GM23248 (cell line): ENCODE measurements at regions not wholly inside any gene's neighbourhood (a gene's known extent, or its start where the extent isn't known, plus 50 kb on each side); places are given as distances from the start of the nearest gene placed in this dataset.

Experiments
- DNase-seq: peaks from one replicate; pipeline ENCODE4 v3.0.0-alpha.2; 2015
- H2AFZ ChIP-seq: fragments of 200-600 bp; sonication (generic); 2 replicates; pipeline ENCODE4 v1.6.1; 2016; ENCODE audit warnings: antibody characterized with exemption
- H3F3A ChIP-seq: fragments of 200-600 bp; sonication (generic); 2 replicates; pipeline ENCODE4 v1.6.1; 2016; ENCODE audit warnings: mild to moderate bottlenecking, antibody characterized with exemption, mixed run types; ENCODE audit not compliant: insufficient read depth
- H3K27ac ChIP-seq: fragments of 200-600 bp; sonication (generic); 2 replicates; pipeline ENCODE4 v1.5.1; 2016; ENCODE audit warnings: mild to moderate bottlenecking
- H3K27me3 ChIP-seq: fragments of 200-600 bp; sonication (generic); replicated peaks from 2 replicates; pipeline ENCODE4 v1.6.1; 2016; ENCODE audit warnings: mild to moderate bottlenecking; ENCODE audit not compliant: insufficient read depth
- H3K36me3 ChIP-seq: fragments of 200-600 bp; sonication (generic); 2 replicates; pipeline ENCODE4 v1.6.1; 2016; ENCODE audit warnings: low read depth, mild to moderate bottlenecking
- H3K4me1 ChIP-seq: fragments of 200-600 bp; sonication (generic); 2 replicates; pipeline ENCODE4 v1.6.1; 2016; ENCODE audit warnings: mild to moderate bottlenecking; ENCODE audit not compliant: insufficient read depth
- H3K4me2 ChIP-seq: fragments of 200-600 bp; sonication (generic); one replicate; pipeline ENCODE4 v1.6.1; 2016; ENCODE audit warnings: mild to moderate bottlenecking; ENCODE audit not compliant: unreplicated experiment
- H3K4me3 ChIP-seq: fragments of 200-600 bp; sonication (generic); 2 replicates; pipeline ENCODE4 v1.5.1; 2016; ENCODE audit warnings: mild to moderate bottlenecking
- H3K79me2 ChIP-seq: fragments of 200-600 bp; sonication (generic); 2 replicates; pipeline ENCODE4 v1.6.1; 2016; ENCODE audit warnings: mild to moderate bottlenecking; ENCODE audit not compliant: insufficient read depth
- H3K9ac ChIP-seq: fragments of 200-600 bp; sonication (generic); 2 replicates; pipeline ENCODE4 v1.6.1; 2016; ENCODE audit warnings: mild to moderate bottlenecking
- H3K9me2 ChIP-seq: fragments of 200-600 bp; sonication (generic); 2 replicates; pipeline ENCODE4 v1.6.1; 2016; ENCODE audit warnings: mixed run types, mild to moderate bottlenecking, moderate library complexity; ENCODE audit not compliant: insufficient read depth
- H3K9me3 ChIP-seq: fragments of 200-600 bp; sonication (generic); one replicate; pipeline ENCODE4 v1.6.1; 2017; ENCODE audit warnings: low read depth
- H4K20me1 ChIP-seq: fragments of 200-600 bp; sonication (generic); 2 replicates; pipeline ENCODE4 v1.6.0; 2016; ENCODE audit not compliant: insufficient read depth
- EZH2 ChIP-seq: fragments of 200-600 bp; sonication (generic); IDR thresholded peaks from 2 replicates; pipeline ENCODE4 v1.6.1; 2018; ENCODE audit warnings: antibody characterized with exemption, mild to moderate bottlenecking; ENCODE audit not compliant: insufficient read depth, poor library complexity, severe bottlenecking
- EZH2phosphoT487 ChIP-seq: fragments of 200-600 bp; sonication (generic); IDR thresholded peaks from 2 replicates; pipeline ENCODE4 v1.6.1; 2018; ENCODE audit warnings: antibody characterized with exemption, moderate library complexity, mild to moderate bottlenecking, low read depth; ENCODE audit not compliant: insufficient read depth
- WGBS, 2 experiments: methylation state at CpG; one replicate each; pipeline ENCODE4 v1.1.6; 2015 to 2017; ENCODE audit warnings: low lambda C conversion rate in 2 of 2, low coverage in 1 of 2; ENCODE audit errors: missing lambda C conversion rate in 2 of 2; 5-methylcytosine and 5-hydroxymethylcytosine counted together
- in situ Hi-C: fragments of 300-500 bp; cut with MboI; formaldehyde crosslinking; loops from 2 replicates; pipeline ENCODE4 v1.15.0; 2020

DNA sequence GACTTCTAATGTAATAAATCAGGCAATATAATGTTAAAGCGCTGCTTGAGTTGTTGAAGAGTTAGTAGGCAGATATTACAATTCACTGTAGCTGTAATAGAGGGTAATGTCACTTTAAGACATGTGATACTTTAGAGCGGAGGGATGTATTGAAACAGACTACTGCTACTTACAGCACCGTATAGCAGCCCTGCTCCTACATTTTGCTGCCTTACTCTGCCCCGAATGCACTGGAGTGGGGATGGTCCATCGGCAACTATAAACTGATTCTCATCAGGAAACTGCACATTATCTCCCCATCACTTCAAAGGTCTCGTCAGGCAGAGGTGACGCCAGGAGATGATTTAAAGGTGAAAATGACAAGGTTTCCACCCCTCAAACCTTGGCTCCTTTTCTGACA lies 349.7 kb upstream of the SUCLG2 start:
- no peaks in the 10 kb centered on the region for H4K20me1 ChIP-seq
- H3K27ac ChIP-seq = no peak overlapping the region
- DNase-seq = no peak
- in situ Hi-C loops = no loop called here
- TF ChIP-seq EZH2phosphoT487 = no peak
- TF ChIP-seq EZH2 = no peak
- H3F3A ChIP-seq = no peaks in the 10 kb centered on the region
- H2AFZ ChIP-seq = no peak overlapping the region
- H3K4me3 ChIP-seq = no peak overlapping the region
- no peak overlapping the region for H3K4me2 ChIP-seq
- H3K36me3 ChIP-seq = no peaks in the 10 kb centered on the region
- H3K9me3 ChIP-seq = no peaks in the 10 kb centered on the region
- H3K79me2 ChIP-seq = no peaks in the 10 kb centered on the region
- no peaks in the 10 kb centered on the region for H3K9me2 ChIP-seq
- no peaks in the 10 kb centered on the region for H3K27me3 ChIP-seq
- 24 to 29% methylated on average over 7 of the region's 7 CpGs for WGBS, 2 experiments
- H3K9ac ChIP-seq = no peak overlapping the region
- H3K4me1 ChIP-seq = no peaks in the 10 kb centered on the region

DNA sequence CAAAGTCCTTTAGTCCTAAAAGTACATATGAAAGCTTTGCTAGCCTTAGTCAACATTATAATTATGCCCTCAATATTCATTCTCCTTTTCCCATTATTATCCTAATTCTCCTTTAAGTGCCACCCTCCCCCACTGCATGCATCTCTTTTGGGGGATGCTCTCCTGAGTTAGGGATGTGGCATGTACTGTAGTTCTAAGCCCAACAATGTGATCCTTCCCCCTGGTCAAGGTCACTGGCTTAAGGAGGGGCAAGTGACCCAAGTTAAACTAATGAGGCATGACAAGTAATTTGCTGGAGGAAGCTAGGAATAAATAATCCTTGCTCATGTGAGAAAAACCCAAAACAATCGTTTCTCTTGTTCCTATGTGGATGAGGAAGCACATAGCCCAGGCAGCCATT lies 343.9 kb upstream of the SUCLG2 start:
- Histone ChIP-seq H3K36me3 (no peaks in the 10 kb centered on the region), H2AFZ (no peak overlapping the region), H3K9me3 (no peaks in the 10 kb centered on the region), H3K4me3 (no peak overlapping the region), H4K20me1 (no peaks in the 10 kb centered on the region), H3K79me2 (no peaks in the 10 kb centered on the region), H3K27ac (no peak overlapping the region), H3F3A (no peaks in the 10 kb centered on the region), H3K9ac (no peak overlapping the region), H3K9me2 (no peaks in the 10 kb centered on the region), H3K4me2 (no peak overlapping the region), H3K4me1 (no peaks in the 10 kb centered on the region), H3K27me3 (no peaks in the 10 kb centered on the region)
- no peak for TF ChIP-seq EZH2
- no peak for TF ChIP-seq EZH2phosphoT487
- in situ Hi-C loops = no loop called here
- no peak for DNase-seq
- 0 to 5% methylated on average over 1 of the region's 1 CpG for WGBS, 2 experiments

DNA sequence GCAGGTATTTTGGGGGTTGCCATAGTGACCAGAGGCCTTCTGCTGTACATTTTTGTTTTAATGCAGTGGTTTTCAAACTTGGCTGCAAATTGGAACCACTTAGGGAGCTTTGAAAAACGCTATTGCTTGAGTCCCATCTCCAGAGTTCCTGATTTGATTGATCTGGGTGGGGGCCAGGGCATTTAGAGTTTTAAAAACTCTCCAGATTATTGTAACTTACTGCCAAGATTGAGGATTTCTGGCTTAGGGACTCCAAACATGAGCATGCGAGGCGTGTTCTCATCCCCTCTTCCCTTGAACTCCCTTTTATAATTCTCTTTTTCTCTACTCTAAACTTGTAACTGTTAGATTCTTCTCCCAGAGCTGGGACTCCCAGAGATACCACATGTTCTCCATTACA lies 340.8 kb upstream of the SUCLG2 start:
- 11 to 14% methylated on average over 3 of the region's 3 CpGs for WGBS, 2 experiments
- Histone ChIP-seq H4K20me1 (no peaks in the 10 kb centered on the region), H3K4me3 (no peak overlapping the region), H3K9ac (no peak overlapping the region), H3K27ac (no peak overlapping the region), H3K27me3 (no peaks in the 10 kb centered on the region), H3K36me3 (no peaks in the 10 kb centered on the region), H3K9me2 (no peaks in the 10 kb centered on the region), H3K4me1 (no peaks in the 10 kb centered on the region), H2AFZ (no peak overlapping the region), H3K4me2 (no peak overlapping the region), H3K79me2 (no peaks in the 10 kb centered on the region), H3F3A (no peaks in the 10 kb centered on the region), H3K9me3 (no peaks in the 10 kb centered on the region)
- DNase-seq = no peak
- TF ChIP-seq EZH2phosphoT487 (no peak), EZH2 (no peak)
- in situ Hi-C loops = no loop called here

DNA sequence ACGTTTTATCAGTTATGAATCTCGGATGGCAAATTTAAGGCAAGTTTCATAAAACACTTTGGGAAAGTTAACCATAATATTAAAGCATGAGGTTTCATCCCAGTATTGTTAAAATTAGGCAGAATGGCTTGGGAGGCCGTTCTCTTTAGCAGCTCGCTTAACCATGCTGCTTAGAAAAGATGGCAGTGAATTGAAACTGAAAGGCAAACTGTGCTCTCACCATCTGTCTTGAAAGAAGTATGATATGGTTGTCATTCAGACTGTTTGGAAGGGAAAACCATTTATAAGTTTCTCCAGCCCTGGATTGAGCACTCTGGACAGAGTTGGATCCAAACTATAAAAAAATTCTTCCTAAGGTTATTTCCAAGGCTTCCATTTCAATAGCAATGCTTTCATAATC lies 332.3 kb upstream of the SUCLG2 start:
- no peak overlapping the region for H3K27ac ChIP-seq
- TF ChIP-seq EZH2 = no peak
- no peak for TF ChIP-seq EZH2phosphoT487
- H3K9me3 ChIP-seq = no peaks in the 10 kb centered on the region
- no peak overlapping the region for H3K4me2 ChIP-seq
- H2AFZ ChIP-seq = no peak overlapping the region
- no peaks in the 10 kb centered on the region for H3K4me1 ChIP-seq
- H3K36me3 ChIP-seq = no peaks in the 10 kb centered on the region
- 8 to 12% methylated on average over 4 of the region's 4 CpGs for WGBS, 2 experiments
- no peaks in the 10 kb centered on the region for H3K79me2 ChIP-seq
- H4K20me1 ChIP-seq = no peaks in the 10 kb centered on the region
- no peak for DNase-seq
- H3K9me2 ChIP-seq = no peaks in the 10 kb centered on the region
- H3F3A ChIP-seq = no peaks in the 10 kb centered on the region
- in situ Hi-C loops = no loop called here
- H3K4me3 ChIP-seq = no peak overlapping the region
- no peak overlapping the region for H3K9ac ChIP-seq
- H3K27me3 ChIP-seq = no peaks in the 10 kb centered on the region

DNA sequence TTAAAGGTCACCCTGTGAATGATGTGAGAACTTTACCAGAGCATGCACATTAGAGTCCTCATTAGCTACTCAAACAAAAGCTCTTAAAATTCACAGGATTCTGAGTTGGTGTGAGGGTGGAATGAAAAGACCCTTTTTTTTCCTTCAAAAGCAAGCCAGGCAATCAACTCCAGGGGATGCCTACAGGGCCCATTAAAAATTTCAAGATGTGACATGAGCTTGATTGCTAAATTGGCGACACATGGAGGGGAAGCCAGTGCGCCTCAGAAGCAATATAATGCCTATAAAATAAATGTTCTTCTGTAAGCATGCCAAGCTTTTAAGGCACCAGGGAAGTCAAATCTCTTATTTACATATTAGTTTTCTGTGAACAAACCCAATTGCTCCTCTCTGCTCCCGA lies 328.8 kb upstream of the SUCLG2 start:
- TF ChIP-seq EZH2 (no peak), EZH2phosphoT487 (no peak)
- 31 to 33% methylated on average over 3 of the region's 3 CpGs for WGBS, 2 experiments
- in situ Hi-C loops = no loop called here

More for the DNA sequence above, 328.8 kb upstream of the SUCLG2 start:
- no peak for DNase-seq
- no peaks in the 10 kb centered on the region for H3K27me3 ChIP-seq
- no peak overlapping the region for H3K27ac ChIP-seq
- no peaks in the 10 kb centered on the region for H4K20me1 ChIP-seq
- no peaks in the 10 kb centered on the region for H3K9me3 ChIP-seq
- no peak overlapping the region for H3K9ac ChIP-seq
- no peaks in the 10 kb centered on the region for H3K79me2 ChIP-seq
- H3K9me2 ChIP-seq = no peaks in the 10 kb centered on the region
- no peak overlapping the region for H3K4me2 ChIP-seq
- H3F3A ChIP-seq = no peaks in the 10 kb centered on the region
- no peak overlapping the region for H3K4me3 ChIP-seq
- H3K36me3 ChIP-seq = no peaks in the 10 kb centered on the region
- H2AFZ ChIP-seq = no peak overlapping the region
- H3K4me1 ChIP-seq = no peaks in the 10 kb centered on the region
